ENCODE measurements at regions not wholly inside any gene's neighbourhood (a gene's known extent, or its start where the extent isn't known, plus 50 kb on each side); places are given as distances from the start of the nearest gene placed in this dataset.

GRCh38 chr5:1658665-1659064 lies 134.9 kb upstream of the LPCAT1 start:
- TF ChIP-seq CTCF (IDR thresholded peaks at IDR 0.05) (no peak), POLR2A (IDR thresholded peaks at IDR 0.05) (no peak)

Measured in esophagus squamous epithelium (tissue), 4 donors.